CD8-positive, alpha-beta memory T cell (primary cell): ENCODE measurements at regions not wholly inside any gene's neighbourhood (a gene's known extent, or its start where the extent isn't known, plus 50 kb on each side); places are given as distances from the start of the nearest gene placed in this dataset.

Experiments used
- CTCF ChIA-PET: fragments of 350-600 bp; sonication (Branson Sonifier 250); formaldehyde crosslinking; loops from one replicate; lab custom pipeline; 2021; ENCODE audit warnings: antibody characterized with exemption; lab: Charles Lee
- POLR2A ChIA-PET: fragments of 350-600 bp; sonication (Branson Sonifier 250); formaldehyde crosslinking; loops from one replicate; lab custom pipeline; 2021; ENCODE audit warnings: antibody characterized with exemption; lab: Charles Lee
- DNase-seq, 5 donors: peaks; one replicate each; pipeline versions ENCODE4 v3.0.0 to v3.0.0-alpha.2; 2020 to 2022; ENCODE audit warnings: mixed read lengths in 1 of 5
- H3K27ac ChIP-seq: one replicate; pipeline ENCODE4 v1.7.0; 2013; ENCODE audit warnings: low read depth, mild to moderate bottlenecking, low read length, moderate library complexity
- H3K27me3 ChIP-seq: 2 replicates; pipeline ENCODE4 v1.7.0; 2013; ENCODE audit warnings: low read length, mild to moderate bottlenecking; ENCODE audit not compliant: insufficient read depth, poor library complexity, severe bottlenecking
- H3K36me3 ChIP-seq: 2 replicates; pipeline ENCODE4 v1.7.0; 2013; ENCODE audit warnings: mild to moderate bottlenecking, low read length, moderate library complexity; ENCODE audit not compliant: insufficient read depth
- H3K4me1 ChIP-seq: 2 replicates; pipeline ENCODE4 v1.7.0; 2013; ENCODE audit warnings: mild to moderate bottlenecking, low read length, moderate library complexity; ENCODE audit not compliant: insufficient read depth
- H3K4me3 ChIP-seq: 2 replicates; pipeline ENCODE4 v1.7.0; 2013; ENCODE audit warnings: mild to moderate bottlenecking, low read length
- H3K9me3 ChIP-seq: 2 replicates; pipeline ENCODE4 v1.7.0; 2013; ENCODE audit warnings: mild to moderate bottlenecking, low read length
- H3K27ac Mint-ChIP-seq, 8 donors: one replicate each; pipeline ENCODE4 v1.8.0; 2020 to 2021; ENCODE audit warnings: mixed read lengths in 8 of 8, mild to moderate bottlenecking in 6 of 8, inconsistent platforms in 3 of 8, moderate library complexity in 3 of 8
- H3K27me3 Mint-ChIP-seq, 2 donors: one replicate each; pipeline ENCODE4 v1.8.0; 2020 to 2021; ENCODE audit warnings: mixed read lengths in 2 of 2, mild to moderate bottlenecking in 1 of 2, moderate library complexity in 1 of 2
- H3K36me3 Mint-ChIP-seq, 3 donors: one replicate each; pipeline ENCODE4 v1.8.0; 2020 to 2021; ENCODE audit warnings: mixed read lengths in 3 of 3, inconsistent platforms in 1 of 3, mild to moderate bottlenecking in 1 of 3
- H3K4me1 Mint-ChIP-seq, 3 donors: one replicate each; pipeline ENCODE4 v1.8.0; 2020 to 2021; ENCODE audit warnings: mixed read lengths in 3 of 3, inconsistent platforms in 1 of 3, mild to moderate bottlenecking in 1 of 3
- H3K4me3 Mint-ChIP-seq, 7 donors: one replicate each; pipeline ENCODE4 v1.8.0; 2020 to 2021; ENCODE audit warnings: mixed read lengths in 7 of 7, mild to moderate bottlenecking in 6 of 7, moderate library complexity in 4 of 7, inconsistent platforms in 2 of 7
- H3K9me3 Mint-ChIP-seq, 5 donors: one replicate each; pipeline ENCODE4 v1.8.0; 2020 to 2022; ENCODE audit warnings: mixed read lengths in 5 of 5, mild to moderate bottlenecking in 3 of 5, moderate library complexity in 2 of 5, inconsistent platforms in 1 of 5

DNA sequence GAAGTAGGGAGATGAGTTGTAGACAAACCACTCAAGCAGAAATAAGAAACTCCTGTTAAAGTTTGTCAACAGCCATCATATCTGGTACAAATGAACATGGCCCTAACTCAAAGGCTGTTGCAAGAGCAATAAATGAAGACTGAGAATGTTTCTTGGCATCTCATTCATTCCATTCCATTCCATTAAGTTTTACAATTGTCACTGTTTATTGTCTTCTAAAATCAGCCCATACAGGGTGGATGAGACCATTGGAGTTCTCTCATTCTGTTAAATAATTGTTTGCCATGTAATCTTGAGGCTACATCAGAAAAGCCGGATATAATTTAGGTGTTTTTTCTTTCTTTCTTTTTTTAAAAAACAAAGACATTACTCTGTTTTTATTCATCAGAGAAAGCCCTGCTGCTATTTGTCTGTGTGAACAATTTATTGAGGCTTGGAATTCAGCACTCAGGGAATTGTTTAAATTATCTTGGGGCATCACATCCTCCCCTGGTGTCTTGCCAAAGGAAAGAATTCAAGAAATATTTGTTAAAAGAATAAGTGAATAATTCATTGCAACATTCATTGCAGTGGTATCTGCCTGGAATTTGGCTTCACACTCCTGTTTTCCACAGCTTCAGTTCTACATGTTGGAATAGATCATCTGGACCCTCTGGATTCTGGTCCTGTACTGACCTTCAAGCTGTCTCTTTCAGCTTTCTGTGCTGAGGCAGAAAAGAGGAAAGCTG is 604.5 kb downstream of the PLPP3 start:
- no peak overlapping the region for H3K4me3 Mint-ChIP-seq
- H3K4me1 Mint-ChIP-seq: no peaks in the 10 kb centered on the region
- ChIA-PET CTCF (no interaction called here), POLR2A (no interaction called here)
- no peak for DNase-seq
- peaks cover 2 to 16% (median 8%) of the 10 kb centered on the region in 5 donors for H3K9me3 Mint-ChIP-seq
- H3K9me3 ChIP-seq: no peaks in the 10 kb centered on the region
- no peaks in the 10 kb centered on the region for H3K36me3 Mint-ChIP-seq
- no peaks in the 10 kb centered on the region for H3K36me3 ChIP-seq
- no peak overlapping the region for H3K27ac ChIP-seq
- H3K27me3 ChIP-seq: no peaks in the 10 kb centered on the region
- peaks cover 0 to 3% of the 10 kb centered on the region in 2 donors for H3K27me3 Mint-ChIP-seq
- H3K27ac Mint-ChIP-seq: no peak overlapping the region
- no peak overlapping the region for H3K4me3 ChIP-seq
- H3K4me1 ChIP-seq: no peaks in the 10 kb centered on the region

DNA sequence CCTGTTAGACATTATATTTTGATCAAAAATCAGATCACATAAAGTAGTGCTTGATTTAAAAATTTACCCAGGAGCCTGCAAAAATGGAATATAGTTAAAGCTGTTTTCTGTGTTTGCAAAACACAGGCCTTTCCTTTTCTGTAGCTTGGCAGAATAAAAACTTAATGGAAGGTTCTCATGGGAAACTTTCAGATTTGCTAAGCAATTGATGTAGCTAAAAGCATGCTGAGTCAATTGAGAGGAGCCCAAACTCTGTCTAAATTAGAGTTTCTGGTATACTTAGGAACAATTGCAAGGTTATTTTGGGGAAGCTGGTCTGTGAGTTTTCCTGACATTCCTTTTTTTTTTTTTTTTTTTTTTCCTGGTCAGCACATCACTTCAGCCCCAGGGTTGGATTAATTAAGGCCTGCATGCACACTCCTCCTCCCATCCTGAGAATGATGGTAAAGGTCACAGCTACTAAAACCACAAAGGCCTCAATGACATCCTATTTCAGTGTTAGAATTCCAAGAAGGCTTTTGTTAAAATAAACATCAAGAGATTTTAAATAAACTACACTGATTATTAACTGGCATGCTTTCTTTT is 608.7 kb downstream of the PLPP3 start:
- POLR2A ChIA-PET: no interaction called here

DNA sequence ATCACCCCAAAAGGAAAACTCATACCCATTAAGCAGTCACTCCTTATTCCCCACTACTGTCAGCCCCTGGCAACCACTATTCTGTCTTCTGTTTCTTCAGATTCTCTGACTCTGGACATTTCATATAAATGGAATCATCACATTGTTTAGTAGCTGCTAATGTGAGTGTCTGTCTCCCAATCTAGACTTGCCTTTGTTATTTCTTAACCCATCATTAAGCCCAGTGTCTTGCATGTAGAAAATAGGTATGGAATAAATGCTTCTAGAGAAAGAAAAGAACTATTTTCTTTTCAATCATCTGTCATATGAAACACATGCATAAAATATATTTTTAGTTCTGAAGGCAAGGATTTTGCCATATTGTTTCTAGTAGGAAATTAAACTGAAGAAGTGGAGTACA is 610.0 kb downstream of the PLPP3 start:
- no peaks in the 10 kb centered on the region for H3K9me3 ChIP-seq
- Mint-ChIP-seq H3K27ac (no peak overlapping the region), H3K9me3 (peaks cover 0 to 7% (median 4%) of the 10 kb centered on the region in 5 donors), H3K27me3 (peaks cover 0 to 3% of the 10 kb centered on the region in 2 donors), H3K36me3 (no peaks in the 10 kb centered on the region), H3K4me1 (no peaks in the 10 kb centered on the region), H3K4me3 (no peak overlapping the region)
- POLR2A ChIA-PET: no interaction called here
- H3K4me1 ChIP-seq: no peaks in the 10 kb centered on the region
- no peak for DNase-seq
- CTCF ChIA-PET: no interaction called here
- H3K4me3 ChIP-seq: no peak overlapping the region
- no peak overlapping the region for H3K27ac ChIP-seq
- H3K36me3 ChIP-seq: no peaks in the 10 kb centered on the region
- H3K27me3 ChIP-seq: no peaks in the 10 kb centered on the region

More for the DNA sequence above, 608.7 kb downstream of the PLPP3 start:
- no peak overlapping the region for H3K4me3 ChIP-seq
- Mint-ChIP-seq H3K4me1 (no peaks in the 10 kb centered on the region), H3K4me3 (no peak overlapping the region), H3K9me3 (peaks cover 0 to 10% (median 4%) of the 10 kb centered on the region in 5 donors), H3K36me3 (no peaks in the 10 kb centered on the region), H3K27ac (no peak overlapping the region), H3K27me3 (peaks cover 0 to 3% of the 10 kb centered on the region in 2 donors)
- H3K9me3 ChIP-seq: no peaks in the 10 kb centered on the region
- CTCF ChIA-PET: interaction anchor here (1.6 kb wide), 1 partner anchor 11 kb away, joined by 4 read pairs; no protein-coding TSS in a partner anchor
- no peak for DNase-seq
- H3K27me3 ChIP-seq: no peaks in the 10 kb centered on the region
- H3K4me1 ChIP-seq: no peaks in the 10 kb centered on the region
- no peak overlapping the region for H3K27ac ChIP-seq
- H3K36me3 ChIP-seq: no peaks in the 10 kb centered on the region

DNA sequence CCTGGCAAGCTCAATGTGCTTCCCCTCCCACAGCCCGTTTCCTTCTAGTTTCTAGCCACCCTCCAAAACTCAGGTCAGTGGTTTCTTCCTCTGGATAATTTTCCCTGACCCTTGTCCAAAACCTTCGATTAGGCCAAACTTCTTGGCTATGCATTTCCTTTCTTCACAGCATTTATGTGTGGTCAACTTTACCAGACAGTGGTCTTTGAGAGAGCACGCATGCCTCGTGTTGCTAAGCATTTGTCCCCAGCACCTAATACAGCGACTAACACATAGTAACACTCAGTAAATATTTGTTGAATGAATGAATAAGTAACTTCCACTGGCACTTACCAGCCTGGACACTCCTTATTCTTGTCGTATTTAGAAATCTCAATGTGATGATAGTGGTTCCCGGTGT is 610.7 kb downstream of the PLPP3 start:
- no peaks in the 10 kb centered on the region for H3K27me3 ChIP-seq
- no peak for DNase-seq
- H3K36me3 Mint-ChIP-seq: no peaks in the 10 kb centered on the region
- no peaks in the 10 kb centered on the region for H3K4me1 ChIP-seq
- H3K4me3 Mint-ChIP-seq: no peak overlapping the region
- no peak overlapping the region for H3K27ac ChIP-seq
- POLR2A ChIA-PET: no interaction called here
- H3K4me3 ChIP-seq: no peak overlapping the region
- no peaks in the 10 kb centered on the region for H3K36me3 ChIP-seq
- H3K9me3 ChIP-seq: no peaks in the 10 kb centered on the region
- no peaks in the 10 kb centered on the region for H3K4me1 Mint-ChIP-seq
- peaks cover 0 to 7% (median 4%) of the 10 kb centered on the region in 5 donors for H3K9me3 Mint-ChIP-seq
- H3K27me3 Mint-ChIP-seq: peaks cover 0 to 3% of the 10 kb centered on the region in 2 donors
- CTCF ChIA-PET: no interaction called here
- no peak overlapping the region for H3K27ac Mint-ChIP-seq

DNA sequence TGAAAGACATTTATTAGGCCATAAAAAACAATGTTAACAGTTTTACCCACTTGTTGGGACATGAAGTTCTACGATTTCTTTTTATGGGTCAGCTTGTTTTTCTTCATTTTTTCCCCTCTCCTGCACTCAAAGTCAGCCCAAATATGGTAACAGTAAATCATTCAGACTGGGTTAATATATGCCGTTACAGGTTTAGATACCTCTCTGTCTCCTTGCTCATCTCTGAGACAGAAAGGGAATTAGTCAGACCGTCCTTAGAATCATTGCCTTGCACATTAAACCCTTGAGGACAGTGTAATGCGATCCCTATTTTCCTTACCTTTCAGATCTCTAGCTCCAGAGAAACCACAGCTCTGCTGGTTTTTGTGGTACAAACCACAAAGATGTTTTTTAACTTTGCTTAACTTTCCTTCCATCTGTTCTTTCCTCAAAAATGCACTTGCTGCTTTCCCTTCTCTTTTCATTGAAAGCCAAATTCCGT is 613.3 kb downstream of the PLPP3 start:
- POLR2A ChIA-PET: no interaction called here
- CTCF ChIA-PET: no interaction called here
- no peak for DNase-seq
- H3K27me3 Mint-ChIP-seq: peaks cover 0 to 3% of the 10 kb centered on the region in 2 donors
- no peak overlapping the region for H3K27ac ChIP-seq
- no peaks in the 10 kb centered on the region for H3K36me3 ChIP-seq
- no peaks in the 10 kb centered on the region for H3K4me1 ChIP-seq
- H3K4me3 Mint-ChIP-seq: no peak overlapping the region
- H3K4me1 Mint-ChIP-seq: no peaks in the 10 kb centered on the region
- H3K36me3 Mint-ChIP-seq: no peaks in the 10 kb centered on the region
- no peaks in the 10 kb centered on the region for H3K27me3 ChIP-seq
- no peak overlapping the region for H3K4me3 ChIP-seq
- peaks cover 0 to 5% (median 3%) of the 10 kb centered on the region in 5 donors for H3K9me3 Mint-ChIP-seq
- H3K9me3 ChIP-seq: no peaks in the 10 kb centered on the region
- H3K27ac Mint-ChIP-seq: no peak overlapping the region

DNA sequence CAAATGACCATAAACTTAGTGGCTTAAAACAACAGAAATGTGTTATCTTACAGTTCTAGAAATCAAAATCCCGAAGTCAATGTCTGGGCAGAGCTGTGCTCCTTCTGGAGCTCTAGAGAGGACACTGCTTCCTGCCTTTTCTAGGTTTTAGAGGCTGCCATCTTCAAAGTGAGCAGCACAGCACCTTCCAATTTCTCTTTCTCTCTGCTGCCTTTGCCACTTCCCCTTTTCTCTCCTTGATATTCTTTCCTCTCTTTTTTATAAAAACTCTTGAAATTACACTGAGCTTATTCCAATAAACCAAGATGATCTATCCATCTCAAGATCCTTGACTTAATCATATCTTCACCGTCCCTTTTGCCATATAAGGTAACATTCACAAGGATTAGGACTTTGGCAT is 616.9 kb downstream of the PLPP3 start:
- Mint-ChIP-seq H3K4me3 (no peak overlapping the region), H3K9me3 (peaks cover 0 to 2% (median 0%) of the 10 kb centered on the region in 5 donors), H3K27me3 (no peaks in the 10 kb centered on the region), H3K27ac (no peak overlapping the region), H3K4me1 (no peaks in the 10 kb centered on the region), H3K36me3 (no peaks in the 10 kb centered on the region)
- H3K9me3 ChIP-seq: no peaks in the 10 kb centered on the region
- no peak overlapping the region for H3K4me3 ChIP-seq
- no peak overlapping the region for H3K27ac ChIP-seq
- H3K36me3 ChIP-seq: no peaks in the 10 kb centered on the region
- H3K4me1 ChIP-seq: no peaks in the 10 kb centered on the region
- DNase-seq: no peak
- CTCF ChIA-PET: no interaction called here
- POLR2A ChIA-PET: no interaction called here
- no peaks in the 10 kb centered on the region for H3K27me3 ChIP-seq

DNA sequence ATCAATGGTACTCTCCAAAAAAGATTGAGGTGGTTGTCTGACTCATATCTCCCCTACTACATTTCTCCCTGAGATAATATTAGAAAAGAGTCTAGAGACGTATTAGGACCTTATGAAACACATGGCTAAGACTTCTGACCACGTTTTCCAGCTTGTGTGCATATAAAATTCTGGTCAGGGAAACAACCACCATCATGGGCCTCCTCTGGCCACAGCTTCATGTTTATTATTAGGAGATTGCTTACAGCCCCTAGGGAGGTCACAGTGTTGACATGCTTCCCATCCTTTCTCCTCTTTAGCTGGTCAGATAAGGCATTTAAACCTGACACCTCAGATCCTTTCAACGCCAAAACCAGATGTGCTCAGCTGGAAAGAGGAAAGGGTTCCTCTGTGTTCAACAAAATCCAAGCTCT is 620.2 kb downstream of the PLPP3 start:
- Histone ChIP-seq H3K4me3 (no peak overlapping the region), H3K36me3 (no peaks in the 10 kb centered on the region), H3K27ac (no peak overlapping the region), H3K4me1 (no peaks in the 10 kb centered on the region), H3K27me3 (no peaks in the 10 kb centered on the region), H3K9me3 (no peaks in the 10 kb centered on the region)
- H3K36me3 Mint-ChIP-seq: no peaks in the 10 kb centered on the region
- peaks cover 0 to 2% (median 0%) of the 10 kb centered on the region in 5 donors for H3K9me3 Mint-ChIP-seq
- POLR2A ChIA-PET: no interaction called here
- CTCF ChIA-PET: no interaction called here
- no peaks in the 10 kb centered on the region for H3K27me3 Mint-ChIP-seq
- no peaks in the 10 kb centered on the region for H3K4me1 Mint-ChIP-seq
- no peak overlapping the region for H3K4me3 Mint-ChIP-seq
- H3K27ac Mint-ChIP-seq: no peak overlapping the region
- no peak for DNase-seq

DNA sequence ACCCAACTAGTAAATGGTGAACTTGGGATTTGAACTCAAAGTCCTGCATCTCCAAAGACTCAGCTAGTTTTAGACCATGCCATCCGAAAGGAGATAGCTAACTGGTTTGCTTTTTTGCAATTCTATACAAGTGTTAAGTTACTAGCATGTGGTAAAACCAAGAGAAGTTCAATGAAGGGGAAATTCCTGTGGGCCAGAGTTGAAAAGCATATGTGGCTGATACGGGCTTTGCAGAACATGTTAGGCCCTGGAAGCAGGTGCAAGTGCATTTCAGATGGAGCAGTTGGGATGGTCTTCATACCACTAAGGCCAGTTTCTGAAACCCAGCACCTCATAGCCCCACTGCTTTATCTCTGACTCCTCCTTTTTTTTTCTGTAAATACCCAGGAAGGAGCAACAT is 620.9 kb downstream of the PLPP3 start:
- no peak overlapping the region for H3K4me3 Mint-ChIP-seq
- H3K27ac Mint-ChIP-seq: no peak overlapping the region
- POLR2A ChIA-PET: no interaction called here
- peaks cover 0 to 2% (median 0%) of the 10 kb centered on the region in 5 donors for H3K9me3 Mint-ChIP-seq
- no peaks in the 10 kb centered on the region for H3K4me1 Mint-ChIP-seq
- no peak overlapping the region for H3K4me3 ChIP-seq
- H3K27me3 ChIP-seq: no peaks in the 10 kb centered on the region
- no peaks in the 10 kb centered on the region for H3K27me3 Mint-ChIP-seq
- no peaks in the 10 kb centered on the region for H3K36me3 Mint-ChIP-seq
- H3K4me1 ChIP-seq: no peaks in the 10 kb centered on the region
- no peak for DNase-seq
- H3K27ac ChIP-seq: no peak overlapping the region
- CTCF ChIA-PET: no interaction called here
- H3K36me3 ChIP-seq: no peaks in the 10 kb centered on the region
- H3K9me3 ChIP-seq: no peaks in the 10 kb centered on the region
